ENCODE measurements at regions not wholly inside any gene's neighbourhood (a gene's known extent, or its start where the extent isn't known, plus 50 kb on each side); places are given as distances from the start of the nearest gene placed in this dataset.
"Not testable (repeated sequence)": the region's sequence is repeated elsewhere in the genome, so short reads cannot be mapped to it uniquely, and the experiment has no call there.

GRCh38 chr9:22975951-22976350 lies 529.3 kb downstream of the DMRTA1 start:
- no peaks in the 10 kb centered on the region for H3K4me1 Mint-ChIP-seq

GRCh38 chr9:22976454-22976853 lies 529.8 kb downstream of the DMRTA1 start:
- TF ChIP-seq, protein P1, sequence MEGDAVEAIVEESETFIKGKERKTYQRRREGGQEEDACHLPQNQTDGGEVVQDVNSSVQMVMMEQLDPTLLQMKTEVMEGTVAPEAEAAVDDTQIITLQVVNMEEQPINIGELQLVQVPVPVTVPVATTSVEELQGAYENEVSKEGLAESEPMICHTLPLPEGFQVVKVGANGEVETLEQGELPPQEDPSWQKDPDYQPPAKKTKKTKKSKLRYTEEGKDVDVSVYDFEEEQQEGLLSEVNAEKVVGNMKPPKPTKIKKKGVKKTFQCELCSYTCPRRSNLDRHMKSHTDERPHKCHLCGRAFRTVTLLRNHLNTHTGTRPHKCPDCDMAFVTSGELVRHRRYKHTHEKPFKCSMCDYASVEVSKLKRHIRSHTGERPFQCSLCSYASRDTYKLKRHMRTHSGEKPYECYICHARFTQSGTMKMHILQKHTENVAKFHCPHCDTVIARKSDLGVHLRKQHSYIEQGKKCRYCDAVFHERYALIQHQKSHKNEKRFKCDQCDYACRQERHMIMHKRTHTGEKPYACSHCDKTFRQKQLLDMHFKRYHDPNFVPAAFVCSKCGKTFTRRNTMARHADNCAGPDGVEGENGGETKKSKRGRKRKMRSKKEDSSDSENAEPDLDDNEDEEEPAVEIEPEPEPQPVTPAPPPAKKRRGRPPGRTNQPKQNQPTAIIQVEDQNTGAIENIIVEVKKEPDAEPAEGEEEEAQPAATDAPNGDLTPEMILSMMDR (IDR thresholded peaks at IDR 0.05): no peak
- TF ChIP-seq EZH2 (IDR thresholded peaks at IDR 0.05): no peak
- no peak for TF ChIP-seq EZH2phosphoT487 (IDR thresholded peaks at IDR 0.05)
- no peak overlapping the region for H3K9ac ChIP-seq
- no peak overlapping the region for H2AFZ ChIP-seq (replicated peaks)
- H3K27me3 ChIP-seq: no peaks in the 10 kb centered on the region
- no peak overlapping the region for H3K4me2 ChIP-seq
- H3K4me1 ChIP-seq: peaks cover 11% of the 10 kb centered on the region
- H3K4me1 Mint-ChIP-seq: no peaks in the 10 kb centered on the region
- no peaks in the 10 kb centered on the region for H3K9me3 ChIP-seq (ENCODE audit: low read depth)
- no peak overlapping the region for H3K4me3 Mint-ChIP-seq
- H4K20me1 ChIP-seq (ENCODE audit: low read depth): no peaks in the 10 kb centered on the region
- no peaks in the 10 kb centered on the region for H3F3A ChIP-seq (ENCODE audit: low read depth)
- H3K27ac Mint-ChIP-seq: no peak overlapping the region
- H3K36me3 ChIP-seq: no peaks in the 10 kb centered on the region
- no peak overlapping the region for H3K4me3 ChIP-seq
- no peaks in the 10 kb centered on the region for H3K36me3 Mint-ChIP-seq
- H3K27ac ChIP-seq: no peak overlapping the region
- no peaks in the 10 kb centered on the region for H3K9me3 Mint-ChIP-seq
- DNase-seq (ENCODE audit: low spot score): no peak
- H3K27me3 Mint-ChIP-seq (ENCODE audit: insufficient read depth, low read depth): no peaks in the 10 kb centered on the region
- H3K79me2 ChIP-seq (ENCODE audit: low read depth): no peaks in the 10 kb centered on the region

More at GRCh38 chr9:22975951-22976350, 529.3 kb downstream of the DMRTA1 start:
- TF ChIP-seq EZH2 (IDR thresholded peaks at IDR 0.05) (no peak), EZH2phosphoT487 (IDR thresholded peaks at IDR 0.05) (no peak)
- TF ChIP-seq, protein P1 (IDR thresholded peaks at IDR 0.05): no peak
- H3K79me2 ChIP-seq (ENCODE audit: low read depth): no peaks in the 10 kb centered on the region
- H3K9ac ChIP-seq: no peak overlapping the region
- Mint-ChIP-seq H3K27me3 (ENCODE audit: insufficient read depth, low read depth) (no peaks in the 10 kb centered on the region), H3K9me3 (no peaks in the 10 kb centered on the region), H3K27ac (no peak overlapping the region), H3K4me3 (no peak overlapping the region), H3K36me3 (no peaks in the 10 kb centered on the region)
- no peaks in the 10 kb centered on the region for H4K20me1 ChIP-seq (ENCODE audit: low read depth)
- no peak overlapping the region for H3K4me2 ChIP-seq
- no peaks in the 10 kb centered on the region for H3K27me3 ChIP-seq
- H2AFZ ChIP-seq (replicated peaks): no peak overlapping the region
- H3K9me3 ChIP-seq (ENCODE audit: low read depth): no peaks in the 10 kb centered on the region
- no peaks in the 10 kb centered on the region for H3K36me3 ChIP-seq
- H3K4me3 ChIP-seq: no peak overlapping the region
- peaks cover 11% of the 10 kb centered on the region for H3K4me1 ChIP-seq
- DNase-seq (ENCODE audit: low spot score): no peak
- H3F3A ChIP-seq (ENCODE audit: low read depth): no peaks in the 10 kb centered on the region
- H3K27ac ChIP-seq: no peak overlapping the region

DNA sequence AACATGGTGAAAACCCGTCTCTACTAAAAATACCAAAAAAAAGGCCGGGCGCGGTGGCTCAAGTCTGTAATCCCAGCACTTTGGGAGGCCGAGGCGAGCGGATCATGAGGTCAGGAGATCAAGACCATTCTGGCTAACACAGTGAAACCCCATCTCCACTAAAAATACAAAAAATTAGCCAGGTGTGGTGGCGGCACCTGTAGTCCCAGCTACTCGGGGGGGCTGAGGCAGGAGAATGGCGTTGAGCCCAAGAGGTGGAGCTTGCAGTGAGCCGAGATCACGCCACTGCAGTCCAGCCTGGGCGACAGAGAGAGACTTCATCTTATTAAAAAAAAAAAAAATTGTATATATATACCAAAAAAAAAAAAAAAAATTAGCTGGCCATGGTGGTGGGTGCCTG lies 533.8 kb downstream of the DMRTA1 start:
- not testable (repeated sequence) for H3K36me3 Mint-ChIP-seq; H3K27me3 ChIP-seq; H3K4me3 Mint-ChIP-seq; H3K36me3 ChIP-seq; H3K4me3 ChIP-seq; H3K9me3 Mint-ChIP-seq; H2AFZ ChIP-seq (replicated peaks); H3F3A ChIP-seq (ENCODE audit: low read depth); H3K9ac ChIP-seq; H3K4me2 ChIP-seq; H3K27ac Mint-ChIP-seq; H3K27me3 Mint-ChIP-seq (ENCODE audit: insufficient read depth, low read depth); H3K79me2 ChIP-seq (ENCODE audit: low read depth); H3K27ac ChIP-seq; DNase-seq (ENCODE audit: low spot score); H3K4me1 Mint-ChIP-seq; H3K9me3 ChIP-seq (ENCODE audit: low read depth); H4K20me1 ChIP-seq (ENCODE audit: low read depth)
- peaks cover 10% of the 10 kb centered on the region for H3K4me1 ChIP-seq

GRCh38 chr9:22986556-22986955 lies 539.9 kb downstream of the DMRTA1 start:
- no peaks in the 10 kb centered on the region for H3F3A ChIP-seq (ENCODE audit: low read depth)
- peak; percentile 4 for DNase-seq (ENCODE audit: low spot score)
- Mint-ChIP-seq H3K27ac (no peak overlapping the region), H3K4me1 (no peaks in the 10 kb centered on the region), H3K36me3 (no peaks in the 10 kb centered on the region), H3K9me3 (no peaks in the 10 kb centered on the region), H3K27me3 (ENCODE audit: insufficient read depth, low read depth) (no peaks in the 10 kb centered on the region), H3K4me3 (no peak overlapping the region)
- H4K20me1 ChIP-seq (ENCODE audit: low read depth): no peaks in the 10 kb centered on the region
- no peaks in the 10 kb centered on the region for H3K36me3 ChIP-seq
- H3K9ac ChIP-seq: no peak overlapping the region
- TF ChIP-seq, protein P1 (IDR thresholded peaks at IDR 0.05): peak; percentile 30
- TF ChIP-seq EZH2phosphoT487 (IDR thresholded peaks at IDR 0.05): no peak
- H3K4me3 ChIP-seq: no peak overlapping the region
- no peak overlapping the region for H2AFZ ChIP-seq (replicated peaks)
- no peaks in the 10 kb centered on the region for H3K4me1 ChIP-seq
- H3K79me2 ChIP-seq (ENCODE audit: low read depth): no peaks in the 10 kb centered on the region
- no peak overlapping the region for H3K27ac ChIP-seq
- no peak overlapping the region for H3K4me2 ChIP-seq
- no peaks in the 10 kb centered on the region for H3K27me3 ChIP-seq
- no peaks in the 10 kb centered on the region for H3K9me3 ChIP-seq (ENCODE audit: low read depth)

Measured in neural progenitor cell (in vitro differentiated cells).